SU-DHL-6 (cell line): ENCODE measurements at regions not wholly inside any gene's neighbourhood (a gene's known extent, or its start where the extent isn't known, plus 50 kb on each side); places are given as distances from the start of the nearest gene placed in this dataset.

Experiments used
- H2AFZ ChIP-seq: fragments of 200-600 bp; sonication (generic); 2 replicates; pipeline ENCODE4 v1.6.1; 2014; ENCODE audit warnings: low read depth, mild to moderate bottlenecking, moderate library complexity, mixed read lengths, antibody characterized with exemption, low read length; ENCODE audit not compliant: severe bottlenecking
- H3F3A ChIP-seq: fragments of 200-600 bp; shearing (Covaris generic); 2 replicates; pipeline ENCODE4 v1.6.0; 2016; ENCODE audit warnings: antibody characterized with exemption, mild to moderate bottlenecking; ENCODE audit not compliant: insufficient read depth
- H3K27ac ChIP-seq: fragments of 200-600 bp; sonication (generic); 2 replicates; pipeline ENCODE4 v1.5.1; 2016; ENCODE audit warnings: low read depth, mild to moderate bottlenecking, low read length, moderate library complexity, mixed read lengths
- H3K27me3 ChIP-seq: fragments of 200-600 bp; sonication (generic), shearing (Covaris generic); 2 replicates; pipeline ENCODE4 v1.6.0; 2014; ENCODE audit warnings: mild to moderate bottlenecking, low read length
- H3K36me3 ChIP-seq: fragments of 200-600 bp; sonication (generic); 2 replicates; pipeline ENCODE4 v1.6.1; 2014; ENCODE audit warnings: mild to moderate bottlenecking, low read length, mixed read lengths
- H3K4me2 ChIP-seq: fragments of 300-600, 200-600 bp; shearing (Covaris generic), sonication (generic); 2 replicates; pipeline ENCODE4 v1.6.0; 2014; ENCODE audit warnings: low read length, low read depth, mild to moderate bottlenecking; ENCODE audit not compliant: poor library complexity, severe bottlenecking
- H3K4me3 ChIP-seq: fragments of 200-600 bp; sonication (generic); 2 replicates; pipeline ENCODE4 v1.5.1; 2014; ENCODE audit warnings: antibody characterized with exemption, low read length, mild to moderate bottlenecking, mixed read lengths; ENCODE audit not compliant: insufficient read depth, poor library complexity, severe bottlenecking
- H3K79me2 ChIP-seq: fragments of 200-600 bp; sonication (generic); 2 replicates; pipeline ENCODE4 v1.6.1; 2014; ENCODE audit warnings: mild to moderate bottlenecking, low read length, moderate library complexity; ENCODE audit not compliant: insufficient read depth
- H3K9ac ChIP-seq: fragments of 200-600 bp; sonication (generic); 2 replicates; pipeline ENCODE4 v1.7.0; 2014; ENCODE audit warnings: mild to moderate bottlenecking, low read length
- H3K9me2 ChIP-seq: fragments of 200-600 bp; sonication (generic); replicated peaks from 2 replicates; pipeline ENCODE4 v1.6.1; 2014; ENCODE audit warnings: low read length; ENCODE audit not compliant: insufficient read depth
- H3K9me3 ChIP-seq: fragments of 200-600 bp; sonication (generic); 2 replicates; pipeline ENCODE4 v1.6.1; 2014; ENCODE audit warnings: low read length, mixed read lengths; ENCODE audit not compliant: insufficient read depth
- H4K20me1 ChIP-seq: fragments of 200-600 bp; sonication (generic); 2 replicates; pipeline ENCODE4 v1.6.1; 2014; ENCODE audit warnings: low read depth, mild to moderate bottlenecking, antibody characterized with exemption, low read length, moderate library complexity, mixed read lengths
- CTCF ChIP-seq: fragments of 200-600 bp; sonication (generic); IDR thresholded peaks from one replicate; pipeline ENCODE4 v1.5.1; 2017; ENCODE audit warnings: antibody characterized with exemption, mild to moderate bottlenecking, low read length, moderate library complexity; ENCODE audit not compliant: insufficient read depth, poor library complexity, severe bottlenecking
- EZH2phosphoT487 ChIP-seq: fragments of 200-600 bp; sonication (generic), shearing (Covaris generic); conservative IDR thresholded peaks from 2 replicates; pipeline ENCODE4 v1.6.1; 2018; ENCODE audit warnings: mild to moderate bottlenecking, antibody characterized with exemption, low read length, moderate library complexity, mixed read lengths

DNA sequence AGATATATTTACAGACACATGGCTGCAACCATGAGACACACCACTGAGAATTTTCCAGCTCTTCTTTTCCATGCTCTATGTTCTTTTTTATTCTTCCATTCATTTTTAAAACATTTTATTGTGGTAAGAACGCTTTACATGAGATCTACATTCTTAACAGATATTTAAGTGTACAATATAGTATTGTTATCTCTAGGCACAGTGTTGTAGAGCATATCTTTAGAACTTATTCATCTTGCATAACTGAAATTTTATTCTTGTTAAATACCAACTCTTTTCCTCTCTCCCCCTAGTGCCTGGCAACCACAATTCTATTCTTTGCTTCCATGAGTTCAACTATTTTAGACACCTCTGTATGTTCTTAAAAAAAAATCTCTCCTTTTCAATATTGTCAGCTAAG, 67.1 kb upstream of the HABP2 start:
- Histone ChIP-seq H3K4me2 (no peak overlapping the region), H3K27ac (no peak overlapping the region), H3K9me2 (no peaks in the 10 kb centered on the region), H3K79me2 (no peaks in the 10 kb centered on the region), H3F3A (no peaks in the 10 kb centered on the region), H3K9ac (no peak overlapping the region), H3K4me3 (no peak overlapping the region), H3K36me3 (no peaks in the 10 kb centered on the region), H2AFZ (no peak overlapping the region), H3K27me3 (no peaks in the 10 kb centered on the region), H4K20me1 (no peaks in the 10 kb centered on the region), H3K9me3 (peaks cover under 1% of the 10 kb centered on the region; the same call in 1 of the 2 replicates)
- no peak for TF ChIP-seq EZH2phosphoT487
- no peak for TF ChIP-seq CTCF

- Histone ChIP-seq H3K4me3 (no peak overlapping the region), H3K27ac (no peak overlapping the region), H3K4me2 (no peak overlapping the region), H3K27me3 (no peaks in the 10 kb centered on the region), H2AFZ (no peak overlapping the region), H3K36me3 (no peaks in the 10 kb centered on the region), H3F3A (no peaks in the 10 kb centered on the region), H3K9ac (no peak overlapping the region), H3K79me2 (no peaks in the 10 kb centered on the region), H3K9me2 (no peaks in the 10 kb centered on the region), H4K20me1 (no peaks in the 10 kb centered on the region), H3K9me3 (no peaks in the 10 kb centered on the region)
- TF ChIP-seq EZH2phosphoT487 (no peak), CTCF (no peak)
Measured at GRCh38 chr10:113486531-113486930, 66.3 kb upstream of the HABP2 start.

DNA sequence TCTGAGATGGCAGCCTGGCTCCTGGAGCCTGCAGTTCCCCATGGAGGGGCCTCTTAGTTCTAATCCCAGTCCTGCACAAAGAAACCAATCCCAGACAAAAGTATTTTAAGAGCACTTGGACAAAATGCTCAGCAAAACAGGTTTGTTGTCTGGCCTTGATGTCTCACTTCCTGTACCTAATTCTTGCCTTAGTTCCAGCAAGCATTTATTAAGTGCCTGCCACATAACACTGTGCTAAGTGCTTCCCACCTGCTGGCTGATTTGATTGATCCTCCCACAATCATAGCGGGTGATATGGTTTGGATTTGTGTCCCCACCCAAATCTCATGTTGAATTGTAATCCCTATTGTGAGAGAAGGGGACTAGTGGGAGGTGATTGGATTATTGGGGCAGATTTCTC, 65.7 kb upstream of the HABP2 start:
- Histone ChIP-seq H3K79me2 (no peaks in the 10 kb centered on the region), H3K9me3 (no peaks in the 10 kb centered on the region), H3K4me2 (no peak overlapping the region), H3K27me3 (no peaks in the 10 kb centered on the region), H3K4me3 (no peak overlapping the region), H2AFZ (no peak overlapping the region), H3F3A (no peaks in the 10 kb centered on the region), H3K9ac (no peak overlapping the region), H3K36me3 (no peaks in the 10 kb centered on the region), H3K27ac (no peak overlapping the region), H3K9me2 (no peaks in the 10 kb centered on the region), H4K20me1 (no peaks in the 10 kb centered on the region)
- TF ChIP-seq CTCF: no peak
- TF ChIP-seq EZH2phosphoT487: no peak
